ENCODE measurements at regions not wholly inside any gene's neighbourhood (a gene's known extent, or its start where the extent isn't known, plus 50 kb on each side); places are given as distances from the start of the nearest gene placed in this dataset.

- TF ChIP-seq POLR2A (IDR thresholded peaks at IDR 0.05): no peak
- TF ChIP-seq, protein P1, sequence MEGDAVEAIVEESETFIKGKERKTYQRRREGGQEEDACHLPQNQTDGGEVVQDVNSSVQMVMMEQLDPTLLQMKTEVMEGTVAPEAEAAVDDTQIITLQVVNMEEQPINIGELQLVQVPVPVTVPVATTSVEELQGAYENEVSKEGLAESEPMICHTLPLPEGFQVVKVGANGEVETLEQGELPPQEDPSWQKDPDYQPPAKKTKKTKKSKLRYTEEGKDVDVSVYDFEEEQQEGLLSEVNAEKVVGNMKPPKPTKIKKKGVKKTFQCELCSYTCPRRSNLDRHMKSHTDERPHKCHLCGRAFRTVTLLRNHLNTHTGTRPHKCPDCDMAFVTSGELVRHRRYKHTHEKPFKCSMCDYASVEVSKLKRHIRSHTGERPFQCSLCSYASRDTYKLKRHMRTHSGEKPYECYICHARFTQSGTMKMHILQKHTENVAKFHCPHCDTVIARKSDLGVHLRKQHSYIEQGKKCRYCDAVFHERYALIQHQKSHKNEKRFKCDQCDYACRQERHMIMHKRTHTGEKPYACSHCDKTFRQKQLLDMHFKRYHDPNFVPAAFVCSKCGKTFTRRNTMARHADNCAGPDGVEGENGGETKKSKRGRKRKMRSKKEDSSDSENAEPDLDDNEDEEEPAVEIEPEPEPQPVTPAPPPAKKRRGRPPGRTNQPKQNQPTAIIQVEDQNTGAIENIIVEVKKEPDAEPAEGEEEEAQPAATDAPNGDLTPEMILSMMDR (IDR thresholded peaks at IDR 0.05): no peak
Observed at GRCh38 chr1:87249803-87250202, 78.9 kb upstream of the LMO4 start.
